ENCODE measurements at regions not wholly inside any gene's neighbourhood (a gene's known extent, or its start where the extent isn't known, plus 50 kb on each side); places are given as distances from the start of the nearest gene placed in this dataset.

DNA sequence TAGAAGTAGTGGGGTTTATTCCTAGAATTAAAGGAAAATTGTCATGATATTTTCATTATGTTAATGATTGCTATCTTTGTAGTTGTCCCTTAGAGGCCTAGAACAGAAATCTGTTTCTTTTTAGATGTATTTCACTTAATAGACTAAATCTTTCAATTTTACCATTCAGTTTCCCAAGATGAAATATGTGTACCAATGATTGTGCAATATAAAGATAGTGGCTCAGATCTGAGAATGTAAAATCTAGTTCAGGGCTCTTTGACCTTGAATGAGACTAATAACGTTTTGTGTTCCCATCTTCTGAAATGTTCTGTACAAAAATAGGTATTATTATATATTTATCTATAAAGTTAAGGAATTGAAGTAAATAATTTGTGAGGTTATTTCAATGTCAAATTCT is 947.9 kb downstream of the DTWD2 start:
- H3K27me3 ChIP-seq (ENCODE audit: control insufficient read depth in 3 of 3, insufficient read depth in 3 of 3, low read depth in 1 of 3, low read length in 3 of 3) = no peaks in the 10 kb centered on the region
- no peak overlapping the region for H2BK120ac ChIP-seq (ENCODE audit: low read depth, low read length)
- no peak overlapping the region for H3K4me3 ChIP-seq (ENCODE audit: low read length in 2 of 2)
- no peaks in the 10 kb centered on the region for H3K9me3 ChIP-seq (replicated peaks in 1 of 2; ENCODE audit: control insufficient read depth in 2 of 2, insufficient read depth in 1 of 2, low read depth in 1 of 2, low read length in 2 of 2)
- no peaks in the 10 kb centered on the region for H3K4me1 ChIP-seq (ENCODE audit: control insufficient read depth in 2 of 2, insufficient read depth in 1 of 2, low read depth in 1 of 2, low read length in 2 of 2)
- H3K4me2 ChIP-seq (ENCODE audit: insufficient read depth, low read length, poor library complexity, severe bottlenecking) = no peak overlapping the region
- no peak overlapping the region for H2AK5ac ChIP-seq (ENCODE audit: low read depth, low read length)
- no peak overlapping the region for H3K23ac ChIP-seq (ENCODE audit: low read depth, low read length, poor library complexity)
- H3K18ac ChIP-seq (ENCODE audit: low read length) = no peak overlapping the region
- no peak overlapping the region for H2BK12ac ChIP-seq (ENCODE audit: low read length)
- H2AFZ ChIP-seq (ENCODE audit: low read length) = no peak overlapping the region
- no peak for DNase-seq (ENCODE audit: low spot score)
- H3K79me1 ChIP-seq (ENCODE audit: low read depth, low read length) = no peaks in the 10 kb centered on the region
- H3K36me3 ChIP-seq (replicated peaks in 1 of 2; ENCODE audit: control insufficient read depth in 2 of 2, insufficient read depth in 2 of 2, low read length in 2 of 2) = no peaks in the 10 kb centered on the region
- WGBS, 2 donors (ENCODE audit: extremely low coverage in 2 of 2, insufficient read length in 2 of 2, insufficient replicate concordance in 1 of 2) = no CpG with 5 or more reads among the region's 1 CpG
- H2BK5ac ChIP-seq (ENCODE audit: low read length) = no peak overlapping the region
- H3K9ac ChIP-seq (ENCODE audit: low read depth, low read length, poor library complexity) = no peak overlapping the region
- no peak overlapping the region for H4K8ac ChIP-seq (ENCODE audit: low read depth, low read length)
- H3K4ac ChIP-seq (ENCODE audit: low read length) = no peak overlapping the region
- no peak overlapping the region for H4K91ac ChIP-seq (ENCODE audit: low read depth, low read length, poor library complexity)
- no peak overlapping the region for H3K14ac ChIP-seq (ENCODE audit: low read length)
- H3K27ac ChIP-seq (replicated peaks; ENCODE audit: low read length) = no peak overlapping the region
- H2BK15ac ChIP-seq (ENCODE audit: low read length) = no peak overlapping the region

DNA sequence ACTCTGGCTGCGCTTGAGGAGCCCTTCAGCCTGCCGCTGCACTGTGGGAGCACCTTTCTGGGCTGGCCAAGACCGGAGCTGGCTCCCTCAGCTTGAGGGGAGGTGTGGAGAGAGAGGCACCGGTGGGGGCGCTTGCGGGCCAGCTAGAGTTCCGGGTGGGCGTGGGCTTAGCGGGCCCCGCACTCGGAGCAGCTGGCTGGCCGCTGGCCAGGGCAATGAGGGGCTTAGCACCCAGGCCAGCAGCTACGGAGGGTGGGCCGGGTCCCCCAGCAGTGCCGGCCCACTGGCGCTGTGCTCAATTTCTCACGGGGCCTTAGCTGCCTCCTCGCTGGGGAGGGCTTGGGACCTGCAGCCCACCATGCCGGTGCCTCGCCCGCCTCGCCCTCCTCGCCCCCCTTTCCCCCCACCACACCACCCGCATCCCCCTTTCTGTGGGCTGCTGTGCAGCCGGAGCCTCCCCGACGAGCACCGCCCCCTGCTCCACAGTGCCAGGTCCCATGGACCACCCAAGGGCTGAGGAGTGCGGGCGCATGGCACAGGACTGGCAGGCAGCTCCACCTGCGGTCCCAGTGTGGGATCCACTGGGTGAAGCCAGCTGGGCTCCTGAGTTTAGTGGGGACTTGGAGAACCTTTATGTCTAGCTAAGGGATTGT is 954.5 kb downstream of the DTWD2 start:
- Histone ChIP-seq H3K14ac (ENCODE audit: low read length) (no peak overlapping the region), H2AFZ (ENCODE audit: low read length) (no peak overlapping the region), H2BK12ac (ENCODE audit: low read length) (no peak overlapping the region), H3K4me1 (ENCODE audit: control insufficient read depth in 2 of 2, insufficient read depth in 1 of 2, low read depth in 1 of 2, low read length in 2 of 2) (no peaks in the 10 kb centered on the region), H3K36me3 (replicated peaks in 1 of 2; ENCODE audit: control insufficient read depth in 2 of 2, insufficient read depth in 2 of 2, low read length in 2 of 2) (no peaks in the 10 kb centered on the region), H2BK5ac (ENCODE audit: low read length) (no peak overlapping the region), H3K18ac (ENCODE audit: low read length) (no peak overlapping the region), H3K9ac (ENCODE audit: low read depth, low read length, poor library complexity) (no peak overlapping the region), H3K27me3 (ENCODE audit: control insufficient read depth in 3 of 3, insufficient read depth in 3 of 3, low read depth in 1 of 3, low read length in 3 of 3) (no peaks in the 10 kb centered on the region), H3K9me3 (replicated peaks in 1 of 2; ENCODE audit: control insufficient read depth in 2 of 2, insufficient read depth in 1 of 2, low read depth in 1 of 2, low read length in 2 of 2) (no peaks in the 10 kb centered on the region), H3K4me2 (ENCODE audit: insufficient read depth, low read length, poor library complexity, severe bottlenecking) (no peak overlapping the region), H3K79me1 (ENCODE audit: low read depth, low read length) (no peaks in the 10 kb centered on the region), H2BK15ac (ENCODE audit: low read length) (no peak overlapping the region), H3K4me3 (ENCODE audit: low read length in 2 of 2) (no peak overlapping the region), H2BK120ac (ENCODE audit: low read depth, low read length) (no peak overlapping the region), H4K8ac (ENCODE audit: low read depth, low read length) (no peak overlapping the region), H3K27ac (replicated peaks; ENCODE audit: low read length) (no peak overlapping the region), H3K4ac (ENCODE audit: low read length) (no peak overlapping the region), H2AK5ac (ENCODE audit: low read depth, low read length) (peak overlapping the region; percentile 46), H4K91ac (ENCODE audit: low read depth, low read length, poor library complexity) (no peak overlapping the region), H3K23ac (ENCODE audit: low read depth, low read length, poor library complexity) (no peak overlapping the region)
- no CpG with 5 or more reads among the region's 31 CpGs for WGBS, 2 donors (ENCODE audit: extremely low coverage in 2 of 2, insufficient read length in 2 of 2, insufficient replicate concordance in 1 of 2)
- DNase-seq (ENCODE audit: low spot score) = no peak

DNA sequence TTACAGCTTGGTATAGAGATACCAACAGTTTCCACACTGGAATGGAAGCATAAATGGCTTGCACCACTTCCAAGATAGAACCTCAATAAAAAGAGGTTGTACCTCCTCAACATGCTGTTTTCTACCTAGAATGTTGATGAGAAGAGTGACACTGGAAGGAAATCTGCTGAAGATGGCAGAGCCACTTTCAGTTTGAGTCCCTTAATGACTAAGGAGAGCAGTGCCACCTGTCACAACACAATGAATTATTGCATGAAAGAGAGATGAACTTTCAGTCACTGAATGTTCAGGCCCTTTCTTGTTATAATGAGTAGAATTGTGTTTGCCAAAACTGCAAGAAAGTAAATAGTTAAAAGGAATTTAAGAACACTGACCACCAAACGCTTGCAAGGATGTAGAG is 958.5 kb downstream of the DTWD2 start:
- Histone ChIP-seq H2BK12ac (ENCODE audit: low read length) (no peak overlapping the region), H4K91ac (ENCODE audit: low read depth, low read length, poor library complexity) (no peak overlapping the region), H2BK15ac (ENCODE audit: low read length) (no peak overlapping the region), H2AFZ (ENCODE audit: low read length) (no peak overlapping the region), H3K4me2 (ENCODE audit: insufficient read depth, low read length, poor library complexity, severe bottlenecking) (no peak overlapping the region), H3K4ac (ENCODE audit: low read length) (no peak overlapping the region), H3K79me1 (ENCODE audit: low read depth, low read length) (no peaks in the 10 kb centered on the region), H3K27me3 (ENCODE audit: control insufficient read depth in 3 of 3, insufficient read depth in 3 of 3, low read depth in 1 of 3, low read length in 3 of 3) (no peaks in the 10 kb centered on the region), H3K23ac (ENCODE audit: low read depth, low read length, poor library complexity) (no peak overlapping the region), H4K8ac (ENCODE audit: low read depth, low read length) (no peak overlapping the region), H3K14ac (ENCODE audit: low read length) (no peak overlapping the region), H2BK120ac (ENCODE audit: low read depth, low read length) (no peak overlapping the region), H3K9ac (ENCODE audit: low read depth, low read length, poor library complexity) (no peak overlapping the region), H3K4me3 (ENCODE audit: low read length in 2 of 2) (no peak overlapping the region), H3K27ac (replicated peaks; ENCODE audit: low read length) (no peak overlapping the region), H2BK5ac (ENCODE audit: low read length) (no peak overlapping the region), H3K36me3 (replicated peaks in 1 of 2; ENCODE audit: control insufficient read depth in 2 of 2, insufficient read depth in 2 of 2, low read length in 2 of 2) (no peaks in the 10 kb centered on the region), H2AK5ac (ENCODE audit: low read depth, low read length) (no peak overlapping the region), H3K9me3 (replicated peaks in 1 of 2; ENCODE audit: control insufficient read depth in 2 of 2, insufficient read depth in 1 of 2, low read depth in 1 of 2, low read length in 2 of 2) (no peaks in the 10 kb centered on the region), H3K18ac (ENCODE audit: low read length) (no peak overlapping the region), H3K4me1 (ENCODE audit: control insufficient read depth in 2 of 2, insufficient read depth in 1 of 2, low read depth in 1 of 2, low read length in 2 of 2) (no peaks in the 10 kb centered on the region)
- no peak for DNase-seq (ENCODE audit: low spot score)
- no CpG with 5 or more reads among the region's 1 CpG for WGBS, 2 donors (ENCODE audit: extremely low coverage in 2 of 2, insufficient read length in 2 of 2, insufficient replicate concordance in 1 of 2)

- Histone ChIP-seq H3K9ac (ENCODE audit: low read depth, low read length, poor library complexity) (no peak overlapping the region), H3K4me2 (ENCODE audit: insufficient read depth, low read length, poor library complexity, severe bottlenecking) (no peak overlapping the region), H3K36me3 (replicated peaks in 1 of 2; ENCODE audit: control insufficient read depth in 2 of 2, insufficient read depth in 2 of 2, low read length in 2 of 2) (no peaks in the 10 kb centered on the region), H3K4me3 (ENCODE audit: low read length in 2 of 2) (no peak overlapping the region), H4K8ac (ENCODE audit: low read depth, low read length) (no peak overlapping the region), H2AFZ (ENCODE audit: low read length) (no peak overlapping the region), H4K91ac (ENCODE audit: low read depth, low read length, poor library complexity) (no peak overlapping the region), H3K4ac (ENCODE audit: low read length) (no peak overlapping the region), H3K27ac (replicated peaks; ENCODE audit: low read length) (no peak overlapping the region), H3K18ac (ENCODE audit: low read length) (no peak overlapping the region), H2BK15ac (ENCODE audit: low read length) (no peak overlapping the region), H3K27me3 (ENCODE audit: control insufficient read depth in 3 of 3, insufficient read depth in 3 of 3, low read depth in 1 of 3, low read length in 3 of 3) (no peaks in the 10 kb centered on the region), H2BK120ac (ENCODE audit: low read depth, low read length) (no peak overlapping the region), H3K9me3 (replicated peaks in 1 of 2; ENCODE audit: control insufficient read depth in 2 of 2, insufficient read depth in 1 of 2, low read depth in 1 of 2, low read length in 2 of 2) (no peaks in the 10 kb centered on the region), H2BK5ac (ENCODE audit: low read length) (no peak overlapping the region), H3K4me1 (ENCODE audit: control insufficient read depth in 2 of 2, insufficient read depth in 1 of 2, low read depth in 1 of 2, low read length in 2 of 2) (no peaks in the 10 kb centered on the region), H3K23ac (ENCODE audit: low read depth, low read length, poor library complexity) (no peak overlapping the region), H2AK5ac (ENCODE audit: low read depth, low read length) (no peak overlapping the region), H3K79me1 (ENCODE audit: low read depth, low read length) (no peaks in the 10 kb centered on the region), H3K14ac (ENCODE audit: low read length) (no peak overlapping the region), H2BK12ac (ENCODE audit: low read length) (no peak overlapping the region)
- no CpG with 5 or more reads among the region's 2 CpGs for WGBS, 2 donors (ENCODE audit: extremely low coverage in 2 of 2, insufficient read length in 2 of 2, insufficient replicate concordance in 1 of 2)
- DNase-seq (ENCODE audit: low spot score) = no peak
Observed at GRCh38 chr5:118022062-118022461, 966.3 kb downstream of the DTWD2 start.

Measured in neuronal stem cell (in vitro differentiated cells).